ENCODE measurements at regions not wholly inside any gene's neighbourhood (a gene's known extent, or its start where the extent isn't known, plus 50 kb on each side); places are given as distances from the start of the nearest gene placed in this dataset.

GRCh38 chr11:42849362-42849761 is 462.4 kb upstream of the API5 start:
- no peak for TF ChIP-seq POLR2AphosphoS5 (IDR thresholded peaks at IDR 0.05; ENCODE audit: low read depth, low read length)
- no peak for TF ChIP-seq POLR2A (IDR thresholded peaks at IDR 0.05; ENCODE audit: low read depth, low read length)
- no peak for TF ChIP-seq TAF1 (IDR thresholded peaks at IDR 0.05; ENCODE audit: low read depth, low read length)
- TF ChIP-seq SPI1 (IDR thresholded peaks at IDR 0.05; ENCODE audit: low read depth, low read length) = no peak
- TF ChIP-seq POU2F2 (IDR thresholded peaks at IDR 0.05; ENCODE audit: low read depth, low read length) = no peak
- no peak for TF ChIP-seq PAX5 (IDR thresholded peaks at IDR 0.05; ENCODE audit: insufficient read depth, low read length, severe bottlenecking)

All from GM12891 (cell line).